ENCODE measurements at regions not wholly inside any gene's neighbourhood (a gene's known extent, or its start where the extent isn't known, plus 50 kb on each side); places are given as distances from the start of the nearest gene placed in this dataset.

DNA sequence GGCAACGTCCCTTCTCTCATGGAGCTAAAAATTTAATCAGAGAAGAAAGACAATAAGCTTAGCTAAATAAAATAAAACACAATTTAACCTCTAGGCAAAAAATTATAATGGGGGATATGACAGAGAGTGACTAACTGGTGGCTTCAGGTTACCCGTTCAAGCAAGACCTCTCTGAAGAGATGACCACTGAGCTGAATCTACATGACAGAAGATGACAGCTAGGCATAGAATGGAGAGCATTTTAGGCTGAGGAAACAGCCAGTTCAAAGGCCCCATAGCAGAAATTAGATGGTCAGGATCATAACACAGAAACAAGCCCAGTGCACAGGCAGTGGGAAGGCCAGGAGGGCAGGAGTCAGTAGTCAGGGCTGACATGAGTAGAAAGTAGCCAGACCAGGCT, 1094.3 kb downstream of the VRK1 start:
- DNase-seq (ENCODE audit: low spot score): no peak
- intact Hi-C loops (cut with DNase I): no loop called here

GRCh38 chr14:97894552-97894951, 1097.4 kb downstream of the VRK1 start:
- no peak for DNase-seq (ENCODE audit: low spot score)
- intact Hi-C loops (cut with DNase I): no loop called here

- intact Hi-C loops (cut with DNase I): no loop called here
- no peak for DNase-seq (ENCODE audit: low spot score)
Measured at GRCh38 chr14:97900196-97900854, 1103.1 kb downstream of the VRK1 start.

- DNase-seq (ENCODE audit: low spot score): no peak
- intact Hi-C loops (cut with DNase I): no loop called here
Measured at GRCh38 chr14:97902630-97903029, 1105.4 kb downstream of the VRK1 start.

GRCh38 chr14:97903821-97904220, 1106.6 kb downstream of the VRK1 start:
- DNase-seq (ENCODE audit: low spot score): no peak
- intact Hi-C loops (cut with DNase I): no loop called here

DNA sequence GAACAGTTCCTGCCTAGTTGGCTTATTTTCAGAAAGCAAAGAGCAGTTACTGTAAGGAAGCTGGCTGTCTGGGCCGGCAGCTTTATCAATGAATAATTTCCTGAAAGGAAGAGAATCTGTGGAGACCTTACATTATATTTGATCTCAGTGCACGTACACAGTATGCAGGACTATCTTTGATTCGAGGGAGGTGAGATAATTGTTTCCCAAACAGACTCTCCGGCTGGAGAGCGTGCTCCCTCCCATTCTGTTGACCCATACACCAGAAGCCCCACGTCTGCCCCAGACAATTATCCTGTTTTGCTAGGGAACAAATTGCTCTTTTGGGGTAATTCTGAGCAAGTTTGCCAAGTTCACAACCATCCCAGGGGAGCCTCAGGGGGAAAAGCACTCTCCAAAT, 1115.0 kb downstream of the VRK1 start:
- no peak for DNase-seq (ENCODE audit: low spot score)
- intact Hi-C loops (cut with DNase I): no loop called here

GRCh38 chr14:97916100-97916499, 1118.9 kb downstream of the VRK1 start:
- DNase-seq (ENCODE audit: low spot score): no peak
- intact Hi-C loops (cut with DNase I): no loop called here

GRCh38 chr14:97916669-97917568, 1119.7 kb downstream of the VRK1 start:
- DNase-seq (ENCODE audit: low spot score): no peak
- intact Hi-C loops (cut with DNase I): no loop called here

DNA sequence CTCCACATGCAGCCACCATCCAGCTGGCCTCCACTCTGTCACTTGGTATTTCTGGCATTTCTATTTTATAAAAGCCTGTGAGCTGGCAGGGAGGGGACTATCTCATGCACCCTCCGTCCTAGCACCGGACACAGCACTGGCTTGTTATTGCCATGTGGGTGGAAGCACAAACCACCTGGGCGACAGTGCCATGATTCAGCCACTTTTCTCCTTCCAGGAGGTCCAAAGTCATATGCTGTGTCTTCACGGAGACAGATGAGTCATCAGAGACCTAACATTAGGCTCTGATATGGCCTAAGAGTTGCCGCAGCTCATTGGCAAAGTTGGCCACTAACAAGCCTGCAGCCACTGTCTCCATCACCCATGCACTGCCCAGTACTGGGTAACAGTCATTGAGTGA, 1123.0 kb downstream of the VRK1 start:
- intact Hi-C loops (cut with DNase I): no loop called here
- DNase-seq (ENCODE audit: low spot score): no peak

GRCh38 chr14:97921296-97921695, 1124.1 kb downstream of the VRK1 start:
- intact Hi-C loops (cut with DNase I): no loop called here

DNA sequence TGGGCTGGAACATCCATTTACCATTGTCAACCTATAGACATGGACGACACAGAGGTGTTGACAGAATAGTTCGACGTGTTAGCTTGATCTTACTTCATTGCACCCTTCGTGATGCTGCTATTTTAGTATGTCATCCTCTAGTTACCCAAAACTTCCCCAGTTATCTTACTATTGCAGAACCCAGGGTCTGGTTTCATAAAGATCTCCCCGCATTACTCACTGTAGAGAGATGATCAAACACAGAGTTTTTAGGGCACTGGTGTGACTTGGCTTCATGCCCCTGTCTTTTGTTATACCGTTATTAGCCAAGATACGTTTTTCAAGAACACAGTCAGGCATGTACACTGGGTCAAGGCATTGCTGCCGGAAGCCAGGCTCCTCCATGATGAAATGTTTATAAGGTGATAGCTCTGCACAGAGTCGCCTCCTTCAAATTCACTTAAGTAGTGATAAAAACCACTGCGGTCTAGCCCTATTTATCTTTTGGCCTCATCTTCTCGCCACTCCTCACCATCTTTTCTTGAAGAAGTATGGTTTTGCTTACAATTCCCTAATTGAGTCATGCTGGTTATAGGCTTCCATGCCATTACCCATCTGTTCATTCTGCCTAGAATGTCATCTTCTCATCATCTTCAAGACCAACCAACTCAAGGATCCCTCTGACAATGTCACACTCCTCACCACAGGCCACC, 1127.9 kb downstream of the VRK1 start:
- DNase-seq (ENCODE audit: low spot score): no peak
- intact Hi-C loops (cut with DNase I): no loop called here

More at GRCh38 chr14:97921296-97921695, 1124.1 kb downstream of the VRK1 start:
- DNase-seq (ENCODE audit: low spot score): no peak

DNA sequence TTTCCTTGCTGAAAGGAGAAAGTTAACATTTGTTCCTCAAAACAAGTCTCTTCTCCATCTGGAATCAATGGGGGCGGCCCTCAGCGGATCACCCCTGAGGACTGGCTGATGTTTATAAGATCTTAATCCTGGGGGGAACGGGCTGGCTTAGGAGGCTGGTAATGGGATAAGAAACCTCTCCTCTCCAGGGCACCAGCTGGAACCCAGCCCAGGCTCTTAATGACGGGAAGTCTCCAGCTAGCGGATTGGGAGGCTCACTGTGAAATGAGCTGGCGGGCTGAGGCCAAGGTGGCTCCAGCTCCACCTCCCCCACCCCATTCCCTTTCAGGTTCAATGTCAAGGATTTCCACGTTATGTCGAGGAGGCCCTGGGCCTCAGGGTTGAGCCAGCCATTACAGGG, 1133.0 kb downstream of the VRK1 start:
- DNase-seq (ENCODE audit: low spot score): no peak
- intact Hi-C loops (cut with DNase I): no loop called here

- intact Hi-C loops (cut with DNase I): no loop called here
- no peak for DNase-seq (ENCODE audit: low spot score)
Measured at GRCh38 chr14:97931273-97931672, 1134.1 kb downstream of the VRK1 start.

- intact Hi-C loops (cut with DNase I): no loop called here
Measured at GRCh38 chr14:97942921-97943320, 1145.7 kb downstream of the VRK1 start.

DNA sequence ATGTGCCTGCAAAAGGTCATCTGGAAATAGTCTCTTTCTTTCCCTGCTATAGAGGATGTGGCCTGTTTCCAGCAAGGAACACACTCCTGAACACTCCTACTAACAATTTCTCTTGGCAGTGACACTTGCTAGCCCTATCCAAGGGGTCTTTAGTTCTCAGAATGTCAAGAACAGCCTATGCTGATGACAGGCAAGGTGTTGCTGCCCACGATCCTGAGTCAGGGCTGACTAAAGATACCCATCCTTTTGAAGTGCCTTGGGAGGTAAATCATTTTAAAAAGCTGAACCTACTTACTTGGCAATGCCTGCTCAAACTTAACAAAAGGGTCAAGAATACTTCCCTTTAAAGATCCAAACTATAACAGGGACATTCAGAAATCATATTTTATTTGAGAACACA, 1146.4 kb downstream of the VRK1 start:
- DNase-seq (ENCODE audit: low spot score): no peak
- intact Hi-C loops (cut with DNase I): no loop called here

More at GRCh38 chr14:97942921-97943320, 1145.7 kb downstream of the VRK1 start:
- no peak for DNase-seq (ENCODE audit: low spot score)

- no peak for DNase-seq (ENCODE audit: low spot score)
- intact Hi-C loops (cut with DNase I): no loop called here
Measured at GRCh38 chr14:97944380-97944779, 1147.2 kb downstream of the VRK1 start.

DNA sequence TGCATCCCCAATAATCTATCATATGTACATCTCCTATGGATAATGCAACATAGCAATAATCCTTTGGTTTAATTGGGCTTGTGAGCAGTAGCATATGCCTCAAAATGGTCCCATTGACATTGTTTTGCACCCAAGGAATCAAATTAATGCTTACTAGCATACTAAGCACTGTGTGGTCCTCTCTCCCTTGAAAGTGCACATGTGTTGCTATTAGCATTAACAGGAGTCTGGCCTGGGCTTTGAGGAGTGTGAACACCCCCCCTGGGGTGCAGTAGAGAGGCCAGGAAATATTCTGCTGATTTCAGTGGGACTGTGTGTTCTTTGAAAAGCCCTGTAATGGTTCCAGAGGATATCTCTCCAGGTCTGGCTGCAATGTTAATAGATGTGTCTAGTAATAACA, 1148.4 kb downstream of the VRK1 start:
- no peak for DNase-seq (ENCODE audit: low spot score)
- intact Hi-C loops (cut with DNase I): no loop called here

GRCh38 chr14:97946240-97946639, 1149.1 kb downstream of the VRK1 start:
- intact Hi-C loops (cut with DNase I): no loop called here
- DNase-seq (ENCODE audit: low spot score): no peak

- intact Hi-C loops (cut with DNase I): no loop called here
- no peak for DNase-seq (ENCODE audit: low spot score)
Measured at GRCh38 chr14:97946641-97947040, 1149.5 kb downstream of the VRK1 start.

DNA sequence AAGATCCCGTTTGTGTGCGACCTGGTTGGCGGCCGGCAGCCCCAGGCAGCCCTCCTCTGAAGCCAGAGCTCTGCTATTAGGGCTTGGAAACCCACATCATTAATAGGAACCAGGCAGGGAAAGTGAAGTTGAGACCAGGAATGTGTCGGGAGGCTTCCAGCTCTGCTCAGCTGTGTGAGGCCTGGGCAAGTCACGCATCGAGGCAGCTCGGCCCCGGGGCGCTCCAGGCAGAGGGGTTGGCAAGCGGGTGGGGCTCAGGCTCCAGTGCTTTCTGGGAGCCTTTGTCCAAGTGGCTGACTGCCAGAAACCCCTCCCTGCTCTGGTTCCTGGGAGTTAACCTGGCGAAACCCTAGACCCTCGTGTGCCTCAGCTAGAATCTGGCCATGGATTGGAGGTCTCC, 1151.7 kb downstream of the VRK1 start:
- no peak for DNase-seq (ENCODE audit: low spot score)
- intact Hi-C loops (cut with DNase I): no loop called here
